Parathyroid adenoma (tissue), 2 donors: ENCODE measurements at regions not wholly inside any gene's neighbourhood (a gene's known extent, or its start where the extent isn't known, plus 50 kb on each side); places are given as distances from the start of the nearest gene placed in this dataset.

Experiments
- H2AFZ ChIP-seq: fragments of 300-600 bp; sonication (generic); one replicate; pipeline ENCODE4 v1.7.0; 2017; ENCODE audit warnings: antibody characterized with exemption, mild to moderate bottlenecking
- H3K27ac ChIP-seq: fragments of 300-600 bp; sonication (generic); one replicate; pipeline ENCODE4 v1.7.0; 2017
- H3K27me3 ChIP-seq: fragments of 300-600 bp; sonication (generic); one replicate; pipeline ENCODE4 v1.7.0; 2017; ENCODE audit warnings: low read length; ENCODE audit not compliant: control insufficient read depth, insufficient read depth
- H3K36me3 ChIP-seq: fragments of 300-600 bp; sonication (generic); one replicate; pipeline ENCODE4 v1.7.0; 2017; ENCODE audit warnings: low read length; ENCODE audit not compliant: control insufficient read depth, insufficient read depth
- H3K4me1 ChIP-seq: fragments of 300-600 bp; sonication (generic); one replicate; pipeline ENCODE4 v1.7.0; 2017; ENCODE audit warnings: control low read depth
- H3K4me2 ChIP-seq: fragments of 300-600 bp; sonication (generic); one replicate; pipeline ENCODE4 v1.7.0; 2017; ENCODE audit warnings: low read length
- H3K4me3 ChIP-seq: fragments of 300-600 bp; sonication (generic); one replicate; pipeline ENCODE4 v1.7.0; 2017; ENCODE audit warnings: low read depth, low read length
- H3K79me2 ChIP-seq: fragments of 300-600 bp; sonication (generic); one replicate; pipeline ENCODE4 v1.7.0; 2017; ENCODE audit warnings: control low read depth
- H3K9ac ChIP-seq: fragments of 300-600 bp; sonication (generic); one replicate; pipeline ENCODE4 v1.7.0; 2017; ENCODE audit warnings: mild to moderate bottlenecking
- H3K9me3 ChIP-seq: fragments of 300-600 bp; sonication (generic); one replicate; pipeline ENCODE4 v1.7.0; 2017; ENCODE audit warnings: low read length; ENCODE audit not compliant: control insufficient read depth
- TF ChIP-seq, protein P1 (sequence below): fragments of 300-600 bp; sonication (generic); IDR thresholded peaks from one replicate; pipeline ENCODE4 v1.7.0; 2017; ENCODE audit warnings: antibody characterized with exemption, mild to moderate bottlenecking
- donor health status: primary hyperparathyroidism.

DNA sequence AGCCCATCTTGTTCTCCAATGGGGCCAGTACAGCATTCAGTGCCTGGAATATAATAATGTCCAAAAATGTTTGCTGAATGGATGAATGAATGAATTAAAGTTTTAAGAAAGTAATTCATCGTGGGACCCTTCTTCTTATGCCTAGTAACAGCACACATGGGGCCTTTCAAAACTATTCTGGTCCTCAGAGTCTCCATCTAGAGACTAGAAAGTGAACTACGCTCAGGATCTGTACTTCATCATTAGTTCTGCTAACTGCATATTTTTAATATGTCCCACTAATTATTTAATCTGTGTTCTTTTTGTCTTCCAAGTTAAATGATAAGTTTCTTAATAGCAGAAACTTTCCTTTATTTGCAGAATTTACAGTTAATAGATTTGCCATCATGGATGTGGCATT is 172.5 kb downstream of the SMAD2 start:
- H3K9me3 ChIP-seq, result no peaks in the 10 kb centered on the region
- no peak overlapping the region for H3K27ac ChIP-seq
- no peaks in the 10 kb centered on the region for H3K27me3 ChIP-seq
- no peak overlapping the region for H3K4me3 ChIP-seq
- TF ChIP-seq, protein P1, sequence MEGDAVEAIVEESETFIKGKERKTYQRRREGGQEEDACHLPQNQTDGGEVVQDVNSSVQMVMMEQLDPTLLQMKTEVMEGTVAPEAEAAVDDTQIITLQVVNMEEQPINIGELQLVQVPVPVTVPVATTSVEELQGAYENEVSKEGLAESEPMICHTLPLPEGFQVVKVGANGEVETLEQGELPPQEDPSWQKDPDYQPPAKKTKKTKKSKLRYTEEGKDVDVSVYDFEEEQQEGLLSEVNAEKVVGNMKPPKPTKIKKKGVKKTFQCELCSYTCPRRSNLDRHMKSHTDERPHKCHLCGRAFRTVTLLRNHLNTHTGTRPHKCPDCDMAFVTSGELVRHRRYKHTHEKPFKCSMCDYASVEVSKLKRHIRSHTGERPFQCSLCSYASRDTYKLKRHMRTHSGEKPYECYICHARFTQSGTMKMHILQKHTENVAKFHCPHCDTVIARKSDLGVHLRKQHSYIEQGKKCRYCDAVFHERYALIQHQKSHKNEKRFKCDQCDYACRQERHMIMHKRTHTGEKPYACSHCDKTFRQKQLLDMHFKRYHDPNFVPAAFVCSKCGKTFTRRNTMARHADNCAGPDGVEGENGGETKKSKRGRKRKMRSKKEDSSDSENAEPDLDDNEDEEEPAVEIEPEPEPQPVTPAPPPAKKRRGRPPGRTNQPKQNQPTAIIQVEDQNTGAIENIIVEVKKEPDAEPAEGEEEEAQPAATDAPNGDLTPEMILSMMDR, result no peak
- no peak overlapping the region for H3K4me2 ChIP-seq
- H3K4me1 ChIP-seq, result no peaks in the 10 kb centered on the region
- H3K79me2 ChIP-seq, result no peaks in the 10 kb centered on the region
- H3K9ac ChIP-seq, result no peak overlapping the region
- no peak overlapping the region for H2AFZ ChIP-seq
- no peaks in the 10 kb centered on the region for H3K36me3 ChIP-seq

DNA sequence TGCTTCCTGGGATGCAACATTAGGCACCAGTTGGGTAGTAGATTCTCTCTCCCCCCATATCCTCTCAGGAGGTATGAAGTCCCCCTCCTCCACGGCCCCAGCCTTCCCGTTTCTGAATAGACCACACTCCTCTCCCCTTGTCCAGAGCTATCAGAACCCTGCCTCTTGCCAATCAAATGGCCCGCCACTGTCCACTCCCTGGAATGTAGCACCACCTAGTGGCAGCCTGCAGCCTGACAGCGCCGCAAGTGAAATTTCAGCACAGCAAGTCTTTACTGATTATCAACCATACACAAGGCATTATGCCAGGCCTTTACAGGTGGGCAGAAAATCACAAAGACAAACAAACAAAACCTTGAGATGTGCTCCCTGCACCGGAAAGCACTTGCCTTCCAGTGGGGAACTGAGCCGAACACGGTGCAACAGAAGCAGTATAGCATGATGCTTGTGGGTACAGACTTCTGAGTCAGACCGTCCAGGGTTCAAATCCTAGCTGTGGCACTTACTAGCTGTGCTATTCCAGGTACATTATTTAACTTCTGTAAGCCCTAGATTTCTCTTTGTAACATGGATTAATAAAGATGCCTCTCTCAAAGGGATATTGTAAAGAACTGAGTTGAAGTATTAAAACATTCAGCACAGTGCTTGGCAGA is 174.0 kb downstream of the SMAD2 start:
- H2AFZ ChIP-seq, result no peak overlapping the region
- no peaks in the 10 kb centered on the region for H3K4me1 ChIP-seq
- H3K27ac ChIP-seq, result no peak overlapping the region
- H3K9me3 ChIP-seq, result no peaks in the 10 kb centered on the region
- H3K36me3 ChIP-seq, result no peaks in the 10 kb centered on the region
- TF ChIP-seq, protein P1, result peak; percentile 94
- no peak overlapping the region for H3K4me2 ChIP-seq
- H3K79me2 ChIP-seq, result no peaks in the 10 kb centered on the region
- no peaks in the 10 kb centered on the region for H3K27me3 ChIP-seq
- no peak overlapping the region for H3K9ac ChIP-seq
- H3K4me3 ChIP-seq, result no peak overlapping the region

DNA sequence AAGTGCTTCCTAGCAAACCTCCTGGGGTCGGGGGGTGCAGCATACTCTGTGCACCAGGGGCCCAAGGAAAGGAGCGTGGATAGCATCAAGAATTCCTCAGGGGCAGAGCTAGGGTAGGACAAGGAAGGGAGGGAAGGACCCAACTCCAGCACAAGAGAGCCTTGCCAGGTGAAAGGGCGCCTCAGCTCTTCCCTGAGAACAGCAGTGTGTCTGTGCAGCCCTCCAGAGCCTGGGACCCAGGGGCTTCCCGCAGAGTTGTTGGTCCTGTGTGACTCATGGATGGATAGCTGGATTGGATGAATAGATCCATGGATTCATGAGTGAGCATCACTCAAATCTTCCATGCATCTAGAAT is 175.4 kb downstream of the SMAD2 start:
- no peak overlapping the region for H2AFZ ChIP-seq
- no peaks in the 10 kb centered on the region for H3K79me2 ChIP-seq
- H3K4me2 ChIP-seq, result no peak overlapping the region
- no peak overlapping the region for H3K9ac ChIP-seq
- H3K4me3 ChIP-seq, result no peak overlapping the region
- no peaks in the 10 kb centered on the region for H3K9me3 ChIP-seq
- H3K27me3 ChIP-seq, result no peaks in the 10 kb centered on the region
- no peaks in the 10 kb centered on the region for H3K4me1 ChIP-seq
- no peaks in the 10 kb centered on the region for H3K36me3 ChIP-seq
- TF ChIP-seq, protein P1, result no peak
- no peak overlapping the region for H3K27ac ChIP-seq

DNA sequence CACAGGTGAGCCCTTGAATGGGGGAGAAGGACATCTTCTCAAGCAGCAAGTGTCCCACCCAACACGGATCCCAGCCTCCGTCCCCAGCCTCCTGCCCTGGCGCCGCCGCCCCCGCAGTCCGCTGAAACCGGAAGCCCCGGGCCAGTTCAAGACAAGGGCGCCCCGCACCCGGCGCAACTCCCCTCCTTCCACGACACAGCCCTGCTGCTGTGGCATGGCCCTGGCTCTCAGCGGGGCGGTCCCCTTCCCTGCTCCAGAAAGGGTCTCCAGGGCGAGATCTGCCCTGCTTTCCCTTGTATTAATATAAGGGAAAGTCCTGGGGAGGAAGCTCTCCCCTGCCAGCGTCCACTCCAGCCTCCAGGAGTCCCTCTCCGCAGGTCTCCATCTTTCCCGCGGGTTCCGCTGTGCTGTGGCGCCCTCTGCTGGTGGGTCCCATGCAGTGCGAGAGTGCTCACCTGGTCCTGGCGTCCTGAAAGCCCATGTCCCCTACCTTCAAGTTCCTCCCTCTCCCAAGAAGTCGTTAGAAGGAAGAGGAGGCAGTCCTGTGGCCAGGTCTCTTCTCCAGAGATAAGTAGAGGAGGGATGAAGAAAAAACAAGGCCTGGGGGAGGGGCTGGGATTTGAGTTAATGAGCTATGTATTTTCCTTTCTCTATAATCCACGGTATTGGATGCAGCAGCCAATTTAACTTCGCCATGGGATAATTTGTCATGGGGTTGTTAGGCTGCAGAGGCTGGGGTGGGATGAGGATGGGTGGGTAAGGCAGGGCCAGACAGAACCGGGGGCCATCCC is 176.0 kb downstream of the SMAD2 start:
- H3K9ac ChIP-seq, result no peak overlapping the region
- no peak overlapping the region for H3K4me3 ChIP-seq
- TF ChIP-seq, protein P1, result peak; percentile 54
- H3K4me2 ChIP-seq, result no peak overlapping the region
- no peaks in the 10 kb centered on the region for H3K79me2 ChIP-seq
- no peak overlapping the region for H3K27ac ChIP-seq
- no peaks in the 10 kb centered on the region for H3K9me3 ChIP-seq
- H3K36me3 ChIP-seq, result no peaks in the 10 kb centered on the region
- H2AFZ ChIP-seq, result peak overlapping the region; percentile 86
- H3K4me1 ChIP-seq, result no peaks in the 10 kb centered on the region
- no peaks in the 10 kb centered on the region for H3K27me3 ChIP-seq
